ENCODE measurements at regions not wholly inside any gene's neighbourhood (a gene's known extent, or its start where the extent isn't known, plus 50 kb on each side); places are given as distances from the start of the nearest gene placed in this dataset.

GRCh38 chr14:82116721-82117120 is 583.1 kb upstream of the SEL1L start:
- TF ChIP-seq POLR2A (IDR thresholded peaks at IDR 0.05; ENCODE audit: low read depth, low read length): no peak
- FAIRE-seq (no peak), DNase-seq (ENCODE audit: insufficient read length, low spot score) (no peak)

- no peak for TF ChIP-seq POLR2A (IDR thresholded peaks at IDR 0.05; ENCODE audit: low read depth, low read length)
- DNase-seq (ENCODE audit: insufficient read length, low spot score) (no peak), FAIRE-seq (no peak)
Observed at GRCh38 chr14:82122655-82123054, 589.0 kb upstream of the SEL1L start.

DNA sequence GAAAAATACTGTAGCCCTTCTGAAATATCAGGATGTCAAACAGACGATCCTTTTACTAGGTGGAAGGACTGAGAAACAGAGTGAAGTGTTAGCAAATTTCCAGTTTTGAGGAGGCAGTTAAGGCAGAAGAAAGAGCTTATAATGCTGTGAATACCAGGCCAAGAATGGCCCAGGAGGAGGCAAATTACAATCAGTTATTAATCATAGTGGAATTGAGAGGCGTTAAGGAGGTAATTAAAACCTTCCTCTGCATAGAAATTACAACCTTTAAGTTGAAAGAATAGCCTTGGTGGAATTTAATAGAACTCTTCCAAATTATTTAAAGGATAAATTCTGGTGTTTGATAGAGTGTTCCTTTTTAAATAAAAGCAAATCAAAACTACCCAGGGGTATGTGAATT is 590.9 kb upstream of the SEL1L start:
- TF ChIP-seq POLR2A (IDR thresholded peaks at IDR 0.05; ENCODE audit: low read depth, low read length): no peak
- FAIRE-seq: no peak
- DNase-seq (ENCODE audit: insufficient read length, low spot score): no peak

- DNase-seq (ENCODE audit: insufficient read length, low spot score) (no peak), FAIRE-seq (no peak)
- no peak for TF ChIP-seq POLR2A (IDR thresholded peaks at IDR 0.05; ENCODE audit: low read depth, low read length)
Observed at GRCh38 chr14:82126006-82126405, 592.4 kb upstream of the SEL1L start.

GRCh38 chr14:82134411-82134810 is 600.8 kb upstream of the SEL1L start:
- FAIRE-seq (no peak), DNase-seq (ENCODE audit: insufficient read length, low spot score) (no peak)
- no peak for TF ChIP-seq POLR2A (IDR thresholded peaks at IDR 0.05; ENCODE audit: low read depth, low read length)

- no peak for FAIRE-seq
- DNase-seq (ENCODE audit: insufficient read length, low spot score): no peak
- TF ChIP-seq POLR2A (IDR thresholded peaks at IDR 0.05; ENCODE audit: low read depth, low read length): no peak
Observed at GRCh38 chr14:82138431-82138830, 604.8 kb upstream of the SEL1L start.

- no peak for FAIRE-seq
Observed at GRCh38 chr14:82146846-82147245, 613.2 kb upstream of the SEL1L start.

GRCh38 chr14:82153689-82154088 is 620.0 kb upstream of the SEL1L start:
- no peak for DNase-seq (ENCODE audit: insufficient read length, low spot score)
- no peak for FAIRE-seq
- TF ChIP-seq POLR2A (IDR thresholded peaks at IDR 0.05; ENCODE audit: low read depth, low read length): no peak

More at GRCh38 chr14:82146846-82147245, 613.2 kb upstream of the SEL1L start:
- DNase-seq (ENCODE audit: insufficient read length, low spot score): no peak
- TF ChIP-seq POLR2A (IDR thresholded peaks at IDR 0.05; ENCODE audit: low read depth, low read length): no peak

DNA sequence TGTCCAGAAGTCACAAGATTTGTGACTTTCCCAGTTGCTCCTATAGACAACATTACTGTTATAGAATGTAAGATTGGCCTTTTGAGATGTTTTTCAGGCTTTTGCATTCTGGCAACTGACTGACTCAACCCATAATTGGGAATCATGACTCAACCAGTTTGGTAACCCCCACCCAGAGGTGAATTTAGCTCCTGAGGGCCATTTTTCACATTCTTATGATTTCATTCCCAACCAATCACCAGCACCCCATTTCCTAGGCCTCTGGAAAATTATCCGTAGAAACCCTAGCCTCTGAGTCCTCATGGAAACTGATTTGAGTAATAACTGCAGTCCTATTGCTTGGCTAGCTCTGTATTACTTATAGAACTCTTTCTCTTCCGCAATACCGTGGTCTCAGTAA is 626.0 kb upstream of the SEL1L start:
- TF ChIP-seq POLR2A (IDR thresholded peaks at IDR 0.05; ENCODE audit: low read depth, low read length): no peak
- FAIRE-seq: no peak
- no peak for DNase-seq (ENCODE audit: insufficient read length, low spot score)

DNA sequence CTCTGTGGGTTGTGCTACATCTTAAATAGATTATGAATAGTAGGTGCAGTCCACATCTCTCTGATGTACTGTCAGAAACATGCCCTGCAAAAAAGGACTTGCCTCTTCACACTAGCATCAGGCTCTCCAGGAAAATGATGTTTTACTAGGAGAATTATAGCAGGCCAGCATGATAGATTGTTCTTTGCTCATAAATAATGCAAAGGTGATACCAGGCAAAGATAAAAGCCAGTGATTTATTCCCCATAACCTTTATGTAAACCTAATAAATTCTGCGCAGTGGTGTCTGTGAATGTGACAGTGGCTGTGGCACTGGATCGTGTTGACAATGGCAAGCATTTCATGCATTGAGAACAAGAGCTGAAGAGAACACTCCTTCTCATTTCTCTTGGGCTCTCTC is 646.5 kb upstream of the SEL1L start:
- no peak for DNase-seq (ENCODE audit: insufficient read length, low spot score)
- no peak for TF ChIP-seq POLR2A (IDR thresholded peaks at IDR 0.05; ENCODE audit: low read depth, low read length)
- no peak for FAIRE-seq

DNA sequence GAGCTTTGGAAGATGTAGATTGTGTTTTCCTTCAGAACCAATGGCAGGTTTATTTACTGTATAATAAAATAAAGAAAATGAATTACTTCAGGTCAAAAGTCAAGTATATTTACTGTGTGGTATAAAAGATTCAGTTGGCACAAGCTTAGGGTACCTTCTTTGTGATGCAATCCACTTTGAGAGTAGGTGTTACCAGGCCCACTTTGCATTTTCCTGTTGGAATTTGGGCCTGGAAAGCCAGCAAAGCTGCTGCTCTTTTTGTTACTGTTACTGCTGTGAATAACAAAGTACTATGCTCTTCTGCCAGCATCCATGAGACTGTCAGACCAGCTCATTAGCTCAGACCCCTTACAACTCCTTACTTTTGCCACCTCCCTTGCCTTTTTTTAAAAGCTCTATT is 649.0 kb upstream of the SEL1L start:
- no peak for TF ChIP-seq POLR2A (IDR thresholded peaks at IDR 0.05; ENCODE audit: low read depth, low read length)
- FAIRE-seq: no peak
- no peak for DNase-seq (ENCODE audit: insufficient read length, low spot score)

GRCh38 chr14:82190742-82191141 is 657.1 kb upstream of the SEL1L start:
- DNase-seq (ENCODE audit: insufficient read length, low spot score) (no peak), FAIRE-seq (no peak)
- TF ChIP-seq POLR2A (IDR thresholded peaks at IDR 0.05; ENCODE audit: low read depth, low read length): no peak

DNA sequence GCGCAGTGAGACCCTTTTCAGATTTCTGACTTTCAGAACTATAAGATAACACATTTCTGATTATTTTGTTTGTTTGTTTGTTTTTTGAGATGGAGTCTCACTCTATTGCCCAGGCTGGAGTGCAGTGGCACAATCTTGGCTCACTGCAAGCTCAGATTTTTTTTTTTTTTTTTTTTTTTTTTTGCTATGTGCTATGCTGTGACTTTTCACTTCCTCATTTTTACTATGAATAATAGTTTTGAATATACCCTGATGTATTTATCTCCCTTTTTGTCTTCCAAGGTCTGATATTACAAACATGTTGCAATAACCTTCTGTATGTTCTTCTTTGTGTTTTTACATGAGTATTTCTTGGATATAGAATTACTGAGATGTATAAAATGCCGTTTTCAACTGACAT is 658.7 kb upstream of the SEL1L start:
- FAIRE-seq: no peak
- no peak for TF ChIP-seq POLR2A (IDR thresholded peaks at IDR 0.05; ENCODE audit: low read depth, low read length)
- no peak for DNase-seq (ENCODE audit: insufficient read length, low spot score)

GRCh38 chr14:82223276-82223675 is 689.6 kb upstream of the SEL1L start:
- DNase-seq (ENCODE audit: insufficient read length, low spot score) (no peak), FAIRE-seq (no peak)
- no peak for TF ChIP-seq POLR2A (IDR thresholded peaks at IDR 0.05; ENCODE audit: low read depth, low read length)

- FAIRE-seq: no peak
Observed at GRCh38 chr14:82224610-82225009, 691.0 kb upstream of the SEL1L start.

DNA sequence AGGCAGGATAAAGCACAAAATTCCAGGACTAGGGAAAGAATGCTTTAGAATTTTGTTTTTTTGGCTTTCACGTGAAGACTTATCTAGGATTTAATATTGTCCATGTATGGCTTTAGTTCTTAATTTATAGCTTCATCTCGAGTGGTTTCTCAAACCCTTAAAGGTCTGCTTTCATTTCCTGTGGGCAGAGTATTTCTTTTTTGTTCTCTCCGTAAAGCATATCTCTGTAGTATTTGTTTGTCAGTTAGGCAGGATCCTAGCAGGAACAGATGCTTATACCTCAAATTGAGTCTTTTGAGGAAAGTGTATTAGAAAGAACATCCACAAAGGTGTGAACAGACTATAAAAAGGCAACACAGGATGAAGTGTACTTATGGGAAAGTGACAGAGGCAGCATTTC is 697.1 kb upstream of the SEL1L start:
- TF ChIP-seq POLR2A (IDR thresholded peaks at IDR 0.05; ENCODE audit: low read depth, low read length): no peak
- no peak for DNase-seq (ENCODE audit: insufficient read length, low spot score)
- FAIRE-seq: no peak

More at GRCh38 chr14:82224610-82225009, 691.0 kb upstream of the SEL1L start:
- no peak for DNase-seq (ENCODE audit: insufficient read length, low spot score)
- no peak for TF ChIP-seq POLR2A (IDR thresholded peaks at IDR 0.05; ENCODE audit: low read depth, low read length)

Data from H54 (cell line).